ENCODE measurements at regions not wholly inside any gene's neighbourhood (a gene's known extent, or its start where the extent isn't known, plus 50 kb on each side); places are given as distances from the start of the nearest gene placed in this dataset.

DNA sequence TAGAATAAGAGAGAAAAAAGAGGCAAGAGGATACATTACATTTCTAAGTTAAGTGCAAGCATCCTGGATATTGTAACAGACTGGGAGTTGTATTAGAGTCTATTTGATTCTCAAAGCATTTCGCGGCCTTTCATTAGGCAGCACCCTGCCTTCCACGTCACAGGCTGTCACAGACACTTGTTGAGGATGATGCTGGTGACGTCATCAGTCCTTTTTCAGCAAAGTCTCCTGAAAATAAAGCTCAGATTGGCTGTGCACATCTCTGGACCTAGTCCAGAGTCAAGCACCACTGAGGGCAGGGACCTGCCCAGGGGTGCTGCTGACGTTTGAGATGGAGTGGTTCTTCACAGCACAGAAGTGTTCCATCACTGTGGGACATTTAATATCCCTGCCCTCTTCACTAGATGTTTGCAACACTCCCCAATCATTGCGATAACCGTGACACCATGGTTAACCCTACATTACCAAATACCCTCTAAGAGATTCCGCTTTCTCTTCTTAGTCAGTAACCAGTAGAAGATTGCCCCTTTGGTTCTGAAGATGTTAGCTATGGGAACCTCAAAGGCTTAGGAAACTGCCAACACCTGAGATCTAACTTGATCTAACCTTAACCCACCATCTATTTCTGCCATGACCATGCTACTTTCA is 72.7 kb upstream of the F3 start:
- no peak overlapping the region for H3K27ac ChIP-seq
- no peak for TF ChIP-seq CTCF (conservative IDR thresholded peaks at IDR 0.05)

- H3K27ac ChIP-seq: no peak overlapping the region
- TF ChIP-seq CTCF (conservative IDR thresholded peaks at IDR 0.05): no peak
Measured at GRCh38 chr1:94612525-94613204, 71.1 kb upstream of the F3 start.

DNA sequence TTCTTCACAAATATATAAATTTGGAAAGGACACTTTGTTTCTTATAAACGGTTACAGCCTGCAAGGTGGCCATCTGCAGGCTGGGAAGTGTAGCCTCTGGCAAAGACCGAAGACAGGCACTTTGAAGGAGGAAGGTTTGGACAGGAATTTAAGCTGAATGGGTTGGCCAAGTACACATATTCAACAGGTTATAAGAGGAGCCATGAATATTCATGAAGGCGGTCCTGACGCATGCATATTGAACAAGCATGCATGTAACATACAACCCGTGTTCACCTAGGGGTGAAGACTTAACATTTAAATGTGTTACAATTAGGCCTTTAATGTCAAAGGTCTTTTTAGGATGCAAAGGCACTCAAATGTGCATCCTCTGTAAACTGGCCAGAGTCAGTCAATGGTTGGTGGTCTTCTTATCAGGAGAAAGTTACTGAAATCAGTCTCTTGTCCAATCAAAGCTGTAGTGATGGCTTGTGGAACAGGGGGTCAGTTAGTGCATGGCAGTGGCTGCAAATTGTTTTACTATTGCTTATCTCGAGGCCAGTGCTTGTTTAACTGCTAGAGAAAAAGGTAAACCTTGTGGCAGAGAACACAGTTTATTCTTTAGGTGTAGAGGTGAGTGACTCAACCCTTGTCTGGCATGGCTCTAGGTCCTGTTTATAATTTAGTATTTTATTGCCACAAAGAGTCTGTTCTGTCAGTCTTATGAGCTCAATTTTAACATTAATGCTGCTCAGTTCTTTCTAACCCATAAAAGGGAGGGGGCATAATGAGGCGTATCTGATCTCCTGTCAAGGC is 70.3 kb upstream of the F3 start:
- no peak for TF ChIP-seq CTCF (conservative IDR thresholded peaks at IDR 0.05)
- H3K27ac ChIP-seq: no peak overlapping the region

GRCh38 chr1:94609619-94610018 is 68.1 kb upstream of the F3 start:
- TF ChIP-seq CTCF (conservative IDR thresholded peaks at IDR 0.05): no peak
- no peak overlapping the region for H3K27ac ChIP-seq

- no peak for TF ChIP-seq CTCF (conservative IDR thresholded peaks at IDR 0.05)
- H3K27ac ChIP-seq: no peak overlapping the region
Measured at GRCh38 chr1:94608852-94609530, 67.4 kb upstream of the F3 start.

DNA sequence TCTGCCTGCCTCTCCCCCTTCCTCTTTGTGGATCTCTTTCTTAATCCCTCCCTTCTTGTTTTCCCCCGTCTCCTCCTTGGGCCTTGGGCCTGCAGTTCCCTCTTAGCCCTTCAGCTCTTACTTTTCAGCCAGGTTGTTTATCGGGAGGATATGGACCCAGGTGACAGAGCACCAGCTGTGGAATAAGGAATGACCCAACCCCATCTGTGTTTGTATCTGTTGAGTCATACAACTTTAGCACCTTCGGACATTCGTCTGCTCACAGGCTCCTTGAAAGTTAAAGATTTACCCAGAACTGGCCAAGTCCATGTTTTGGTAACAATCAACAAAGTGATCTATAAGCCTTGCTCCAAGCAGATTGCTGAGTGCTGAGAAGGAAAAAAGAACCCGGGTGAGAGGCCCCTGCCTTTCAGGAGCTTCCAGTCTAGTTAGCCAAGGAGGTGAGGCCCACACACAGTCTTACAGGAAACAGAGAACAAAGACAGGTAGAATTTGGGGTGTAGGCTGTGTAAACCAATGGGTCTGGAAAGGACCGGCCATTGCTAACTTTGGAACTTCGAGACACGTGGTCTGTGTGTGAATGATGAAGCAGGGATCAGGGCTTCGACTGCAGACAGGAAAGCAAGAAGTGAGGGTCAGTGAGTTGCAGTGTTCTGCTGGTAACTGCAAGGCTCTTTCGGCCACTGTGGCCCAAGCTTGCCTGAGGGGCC is 66.7 kb upstream of the F3 start:
- H3K27ac ChIP-seq: no peak overlapping the region
- no peak for TF ChIP-seq CTCF (conservative IDR thresholded peaks at IDR 0.05)

Measured in VCaP (cell line).